Colonic mucosa (tissue), 4 donors: ENCODE measurements at regions not wholly inside any gene's neighbourhood (a gene's known extent, or its start where the extent isn't known, plus 50 kb on each side); places are given as distances from the start of the nearest gene placed in this dataset.

Experiments
- DNase-seq: peaks from one replicate; pipeline ENCODE4 v3.0.0-alpha.2; 2020
- H3K27ac ChIP-seq: fragments of 200-600 bp; one replicate; pipeline ENCODE4 v1.8.0; 2021
- H3K27me3 ChIP-seq: fragments of 200-600 bp; one replicate; pipeline ENCODE4 v1.8.0; 2021
- H3K36me3 ChIP-seq: fragments of 200-600 bp; one replicate; pipeline ENCODE4 v1.8.0; 2021
- H3K4me1 ChIP-seq: fragments of 200-600 bp; one replicate; pipeline ENCODE4 v1.8.0; 2021; ENCODE audit warnings: mild to moderate bottlenecking
- H3K4me3 ChIP-seq: fragments of 200-600 bp; one replicate; pipeline ENCODE4 v1.8.0; 2021
- H3K9ac ChIP-seq, 2 donors: one replicate each; pipeline ENCODE4 v1.7.0; 2013; ENCODE audit warnings: control low read depth in 2 of 2, low read depth in 2 of 2, low read length in 2 of 2
- H3K9me3 ChIP-seq: fragments of 200-600 bp; one replicate; pipeline ENCODE4 v1.8.0; 2021
- intact Hi-C: fragments of 100-400 bp; cut with DNase I; formaldehyde crosslinking; loops from one replicate; pipeline ENCODE4 v1.14.1; 2022
- TF ChIP-seq, protein P1 (sequence below): fragments of 200-600 bp; IDR thresholded peaks from one replicate; pipeline ENCODE4 v1.8.0; 2022; ENCODE audit warnings: antibody characterized with exemption, mild to moderate bottlenecking
- donor health status: healthy.
- donor health status: DM: no; HTN: no; CAD: no.
- donor health status: DM: no; HTN: no; CAD: no.

DNA sequence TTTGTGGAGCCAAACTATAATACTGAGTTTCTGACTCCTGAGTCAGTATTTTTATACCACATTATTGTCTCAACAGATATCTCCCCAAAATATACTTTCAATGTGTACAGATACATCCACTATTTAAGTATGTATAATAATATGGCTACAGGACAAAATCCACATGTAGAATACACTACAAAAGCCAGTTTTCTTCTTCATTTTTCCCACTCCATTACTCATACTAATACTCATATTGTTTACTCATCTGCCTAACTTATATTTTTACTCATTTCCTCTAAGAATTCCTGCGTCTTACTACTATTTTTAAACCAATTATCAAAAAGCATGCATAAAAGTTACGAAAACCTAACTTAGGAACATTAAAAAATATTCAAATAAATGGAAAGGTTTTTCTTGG lies 440.8 kb downstream of the ZNF385D start:
- Histone ChIP-seq H3K27me3 (no peaks in the 10 kb centered on the region), H3K4me1 (no peaks in the 10 kb centered on the region), H3K36me3 (no peaks in the 10 kb centered on the region), H3K4me3 (no peak overlapping the region), H3K9me3 (no peaks in the 10 kb centered on the region), H3K27ac (no peak overlapping the region), H3K9ac (no peak overlapping the region)
- intact Hi-C loops: no loop called here
- TF ChIP-seq, protein P1, sequence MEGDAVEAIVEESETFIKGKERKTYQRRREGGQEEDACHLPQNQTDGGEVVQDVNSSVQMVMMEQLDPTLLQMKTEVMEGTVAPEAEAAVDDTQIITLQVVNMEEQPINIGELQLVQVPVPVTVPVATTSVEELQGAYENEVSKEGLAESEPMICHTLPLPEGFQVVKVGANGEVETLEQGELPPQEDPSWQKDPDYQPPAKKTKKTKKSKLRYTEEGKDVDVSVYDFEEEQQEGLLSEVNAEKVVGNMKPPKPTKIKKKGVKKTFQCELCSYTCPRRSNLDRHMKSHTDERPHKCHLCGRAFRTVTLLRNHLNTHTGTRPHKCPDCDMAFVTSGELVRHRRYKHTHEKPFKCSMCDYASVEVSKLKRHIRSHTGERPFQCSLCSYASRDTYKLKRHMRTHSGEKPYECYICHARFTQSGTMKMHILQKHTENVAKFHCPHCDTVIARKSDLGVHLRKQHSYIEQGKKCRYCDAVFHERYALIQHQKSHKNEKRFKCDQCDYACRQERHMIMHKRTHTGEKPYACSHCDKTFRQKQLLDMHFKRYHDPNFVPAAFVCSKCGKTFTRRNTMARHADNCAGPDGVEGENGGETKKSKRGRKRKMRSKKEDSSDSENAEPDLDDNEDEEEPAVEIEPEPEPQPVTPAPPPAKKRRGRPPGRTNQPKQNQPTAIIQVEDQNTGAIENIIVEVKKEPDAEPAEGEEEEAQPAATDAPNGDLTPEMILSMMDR: no peak
- DNase-seq: no peak

DNA sequence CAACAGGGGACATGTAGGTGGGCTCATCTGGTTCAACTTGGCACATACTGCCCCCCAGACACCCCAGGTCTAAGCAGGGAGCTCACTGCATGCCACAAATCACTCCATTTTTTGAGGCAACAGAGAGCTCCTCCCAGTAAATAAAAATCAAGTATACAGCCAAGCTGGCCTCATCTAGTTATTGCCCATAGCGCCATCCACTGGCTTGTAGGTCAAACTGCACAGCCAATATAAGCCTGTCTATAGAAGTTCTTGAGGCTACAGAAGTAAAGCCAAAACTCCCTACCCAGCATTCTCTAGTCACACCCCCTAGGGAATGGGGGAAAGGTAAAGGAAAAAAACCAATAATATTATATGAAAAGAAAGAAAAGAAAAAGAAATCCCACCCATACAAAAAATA lies 453.7 kb downstream of the ZNF385D start:
- Histone ChIP-seq H3K27ac (no peak overlapping the region), H3K4me1 (no peaks in the 10 kb centered on the region), H3K4me3 (no peak overlapping the region), H3K36me3 (no peaks in the 10 kb centered on the region), H3K9me3 (peaks cover 5% of the 10 kb centered on the region), H3K9ac (no peak overlapping the region), H3K27me3 (no peaks in the 10 kb centered on the region)
- TF ChIP-seq, protein P1: no peak
- DNase-seq: no peak
- intact Hi-C loops: no loop called here

GRCh38 chr3:21294768-21295167 lies 456.2 kb downstream of the ZNF385D start:
- no peak overlapping the region for H3K9ac ChIP-seq
- intact Hi-C loops: no loop called here
- no peak overlapping the region for H3K4me3 ChIP-seq
- no peaks in the 10 kb centered on the region for H3K27me3 ChIP-seq
- no peak overlapping the region for H3K27ac ChIP-seq
- no peak for DNase-seq
- TF ChIP-seq, protein P1: no peak
- H3K36me3 ChIP-seq: no peaks in the 10 kb centered on the region
- H3K9me3 ChIP-seq: no peaks in the 10 kb centered on the region
- no peaks in the 10 kb centered on the region for H3K4me1 ChIP-seq

DNA sequence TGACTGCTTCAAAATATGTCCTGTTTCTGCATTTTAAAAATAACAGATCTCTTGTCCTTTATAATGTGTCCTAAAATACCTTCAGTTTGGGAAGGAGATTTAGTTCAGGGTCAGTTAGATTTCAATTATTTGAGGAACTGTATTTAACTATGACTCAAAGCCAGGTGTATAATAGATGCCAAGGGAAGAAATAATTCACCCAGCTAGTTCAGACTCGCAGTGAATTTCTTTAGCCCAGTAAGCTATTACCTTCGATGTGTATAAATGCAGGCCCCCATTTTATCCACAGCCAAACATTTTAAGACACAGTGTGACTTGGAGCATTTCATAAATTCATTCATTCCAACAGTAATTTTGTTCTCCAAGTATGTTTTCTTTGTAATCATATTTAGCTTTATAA lies 458.0 kb downstream of the ZNF385D start:
- TF ChIP-seq, protein P1: no peak
- Histone ChIP-seq H3K36me3 (no peaks in the 10 kb centered on the region), H3K9me3 (no peaks in the 10 kb centered on the region), H3K9ac (no peak overlapping the region), H3K4me1 (no peaks in the 10 kb centered on the region), H3K27ac (no peak overlapping the region), H3K27me3 (no peaks in the 10 kb centered on the region), H3K4me3 (no peak overlapping the region)
- no peak for DNase-seq
- intact Hi-C loops: no loop called here

DNA sequence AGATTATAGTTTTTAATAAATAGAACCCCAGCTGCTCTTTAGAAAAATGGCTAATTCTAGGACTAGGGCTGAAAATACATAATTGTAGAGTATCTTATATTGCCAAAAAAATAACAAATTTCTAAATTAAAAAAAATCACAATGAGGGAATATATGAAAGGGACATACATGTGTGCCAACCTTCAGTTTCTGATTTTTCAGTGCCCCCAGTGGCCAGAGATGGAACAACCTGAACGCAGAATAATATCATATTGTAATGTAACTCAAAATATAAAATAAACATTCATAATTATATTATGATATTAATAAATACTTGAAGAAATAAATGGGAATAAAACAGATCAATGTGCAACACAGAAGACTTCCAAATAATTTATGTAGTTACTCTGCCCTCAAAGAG lies 460.5 kb downstream of the ZNF385D start:
- Histone ChIP-seq H3K27ac (no peak overlapping the region), H3K9me3 (no peaks in the 10 kb centered on the region), H3K27me3 (no peaks in the 10 kb centered on the region), H3K9ac (no peak overlapping the region), H3K36me3 (no peaks in the 10 kb centered on the region), H3K4me3 (no peak overlapping the region), H3K4me1 (no peaks in the 10 kb centered on the region)
- DNase-seq: no peak
- intact Hi-C loops: no loop called here
- TF ChIP-seq, protein P1: no peak

DNA sequence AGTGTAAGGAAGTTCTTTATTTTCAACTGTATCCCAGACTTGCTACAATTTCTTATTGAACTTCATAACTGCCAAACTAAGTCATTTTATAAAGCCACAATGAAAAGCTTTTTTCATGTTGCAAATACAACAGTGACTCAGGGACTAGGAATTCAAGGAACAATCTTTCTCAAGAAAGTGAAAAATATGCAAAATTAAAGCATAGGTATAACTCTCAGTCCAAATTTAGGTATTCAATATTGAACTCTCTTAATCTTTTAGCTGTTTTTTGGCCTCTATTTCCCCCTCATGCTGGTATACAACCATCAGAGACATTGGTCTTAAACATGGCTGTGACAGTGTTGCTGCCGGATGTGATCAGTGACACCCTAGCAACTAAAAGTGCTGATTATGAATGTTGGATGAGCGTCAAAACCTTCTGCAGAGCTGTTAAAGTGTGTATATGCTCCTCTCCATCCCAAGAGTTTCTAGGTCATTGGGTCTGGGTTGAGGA lies 476.9 kb downstream of the ZNF385D start:
- DNase-seq: no peak
- intact Hi-C loops: no loop called here
- Histone ChIP-seq H3K36me3 (no peaks in the 10 kb centered on the region), H3K9ac (no peak overlapping the region), H3K4me3 (no peak overlapping the region), H3K27ac (no peak overlapping the region), H3K27me3 (no peaks in the 10 kb centered on the region), H3K4me1 (no peaks in the 10 kb centered on the region), H3K9me3 (no peaks in the 10 kb centered on the region)
- TF ChIP-seq, protein P1: no peak
